GM19452 (cell line): ENCODE measurements at regions not wholly inside any gene's neighbourhood (a gene's known extent, or its start where the extent isn't known, plus 50 kb on each side); places are given as distances from the start of the nearest gene placed in this dataset.
"Not testable (repeated sequence)": the region's sequence is repeated elsewhere in the genome, so short reads cannot be mapped to it uniquely, and the experiment has no call there.

Source experiments
- ATAC-seq: cut with Tn5 transposase; IDR thresholded peaks from one replicate; pipeline ENCODE4 v1.9.1; 2021; ENCODE audit not compliant: unreplicated experiment

DNA sequence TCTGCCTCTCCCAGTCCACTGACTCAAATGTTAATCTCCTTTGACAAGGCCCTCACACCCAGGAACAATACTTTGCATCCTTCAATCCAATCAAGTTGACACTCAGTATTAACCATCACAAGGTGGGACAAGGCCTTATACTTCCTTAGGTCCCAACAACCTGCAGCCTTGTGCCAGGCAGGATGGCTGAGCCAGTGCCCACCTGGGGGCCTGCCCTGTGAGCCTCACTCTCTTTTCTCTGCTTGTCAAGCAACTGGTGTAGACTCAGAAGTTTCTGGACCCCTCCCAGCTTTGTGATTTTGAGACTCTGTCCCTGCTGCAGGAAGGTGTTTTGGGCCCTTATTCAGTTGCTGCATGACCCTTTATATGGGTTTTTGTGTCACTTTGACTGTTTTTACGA lies 310.0 kb upstream of the C1orf174 start:
- no peak for ATAC-seq

DNA sequence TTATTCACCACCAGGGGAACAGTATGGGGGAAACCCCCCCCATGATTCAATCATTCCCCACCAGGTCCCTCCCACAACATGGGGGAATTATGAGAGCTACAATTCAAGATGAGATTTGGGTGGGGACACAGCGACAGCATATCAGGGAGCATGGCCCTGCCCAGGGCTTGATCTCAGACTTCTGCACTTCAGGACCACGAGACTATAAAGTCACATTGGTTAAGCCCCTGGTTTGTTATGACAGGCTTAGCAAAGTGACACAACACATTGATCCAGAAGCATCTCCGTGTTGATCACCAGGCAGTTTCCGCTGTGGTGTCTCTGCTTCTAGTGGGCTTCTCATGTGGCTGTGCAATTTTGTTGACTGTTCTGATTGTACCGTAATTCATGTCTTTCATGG lies 312.7 kb upstream of the C1orf174 start:
- no peak for ATAC-seq

DNA sequence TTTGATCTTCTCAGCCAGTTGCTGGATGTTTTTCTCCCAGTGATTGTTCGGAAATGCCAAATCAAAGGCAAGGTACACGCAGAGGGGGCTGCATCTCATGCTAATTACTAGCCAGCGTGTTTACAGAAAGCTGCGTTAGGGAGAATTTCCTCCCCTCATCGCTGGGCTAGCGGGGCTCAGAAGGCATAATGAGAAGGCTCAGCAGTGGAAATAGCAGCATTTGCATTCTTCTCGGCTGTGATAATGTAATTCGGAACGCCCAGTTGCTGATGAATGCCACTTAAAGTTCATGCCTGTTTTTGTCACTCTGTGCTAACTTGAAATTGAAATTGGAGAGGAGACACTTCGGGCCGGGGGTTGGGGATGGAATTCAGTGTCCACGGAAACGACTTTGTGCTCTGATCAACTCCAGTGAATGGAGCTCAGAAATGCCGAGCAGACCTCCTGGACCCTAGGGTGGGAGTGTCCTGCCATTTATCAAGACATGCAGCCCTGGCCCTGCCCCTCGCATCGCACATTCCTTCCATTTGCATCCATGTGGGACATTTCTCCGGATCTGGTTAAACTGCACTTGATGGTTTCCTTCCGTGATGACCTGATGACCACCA lies 313.4 kb upstream of the C1orf174 start:
- no peak for ATAC-seq

DNA sequence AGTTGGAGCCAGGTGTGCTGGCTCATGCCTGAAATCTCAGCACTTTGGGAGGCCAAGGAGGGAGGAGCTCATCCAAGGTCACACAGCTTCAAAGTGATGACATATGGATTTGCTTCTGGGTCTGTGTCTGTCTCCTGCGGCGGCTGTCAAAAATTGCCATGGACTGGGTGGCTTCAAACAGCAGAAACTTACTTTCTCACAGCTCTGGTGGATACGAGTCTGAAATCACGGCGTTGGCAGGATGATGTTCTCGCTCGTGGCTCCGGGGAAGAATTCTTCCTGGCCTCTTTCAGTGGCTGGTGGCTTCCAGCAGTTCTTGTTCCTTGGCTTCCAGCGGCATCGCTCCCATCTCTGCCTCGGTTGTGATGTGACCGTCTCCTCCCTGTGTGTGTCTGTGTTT lies 314.8 kb upstream of the C1orf174 start:
- no peak for ATAC-seq

DNA sequence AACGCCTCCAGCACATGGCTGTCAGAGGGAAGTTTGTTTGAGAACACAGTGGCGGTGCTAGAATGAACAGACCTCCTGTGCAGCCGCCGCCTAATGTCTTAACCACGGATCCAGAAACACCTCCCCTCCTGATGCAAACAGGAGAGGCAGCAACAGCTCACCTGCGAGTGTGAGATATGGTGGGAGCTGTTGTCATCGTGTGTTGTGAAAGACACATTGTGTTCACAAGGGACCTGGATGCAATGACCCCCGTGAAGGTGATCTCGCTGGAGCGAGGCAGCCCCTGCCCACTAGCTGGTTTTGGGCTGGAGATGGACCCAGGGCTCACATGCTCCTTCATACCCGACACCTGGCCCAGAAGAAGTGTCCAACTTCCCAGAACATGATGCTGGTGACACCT lies 315.3 kb upstream of the C1orf174 start:
- no peak for ATAC-seq

DNA sequence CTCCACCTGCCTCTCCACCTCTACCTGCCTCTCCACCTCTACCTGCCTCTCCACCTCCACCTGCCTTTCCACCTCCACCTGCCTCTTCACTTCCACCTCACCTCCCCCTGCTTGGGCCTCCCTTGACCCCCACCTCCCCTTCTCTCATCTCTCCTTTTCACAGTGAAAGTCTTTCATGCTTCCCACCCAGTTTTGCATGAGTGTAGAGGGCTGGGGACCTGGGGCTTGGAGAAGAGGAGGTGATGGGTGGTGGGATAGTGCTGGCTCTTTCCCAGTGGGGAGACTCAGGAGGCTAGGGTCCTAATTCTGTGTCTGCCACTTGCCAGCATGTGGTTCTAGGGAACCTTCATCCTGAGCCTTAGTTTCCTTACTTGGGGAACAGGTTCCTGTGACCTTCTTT lies 316.2 kb upstream of the C1orf174 start:
- no peak for ATAC-seq

DNA sequence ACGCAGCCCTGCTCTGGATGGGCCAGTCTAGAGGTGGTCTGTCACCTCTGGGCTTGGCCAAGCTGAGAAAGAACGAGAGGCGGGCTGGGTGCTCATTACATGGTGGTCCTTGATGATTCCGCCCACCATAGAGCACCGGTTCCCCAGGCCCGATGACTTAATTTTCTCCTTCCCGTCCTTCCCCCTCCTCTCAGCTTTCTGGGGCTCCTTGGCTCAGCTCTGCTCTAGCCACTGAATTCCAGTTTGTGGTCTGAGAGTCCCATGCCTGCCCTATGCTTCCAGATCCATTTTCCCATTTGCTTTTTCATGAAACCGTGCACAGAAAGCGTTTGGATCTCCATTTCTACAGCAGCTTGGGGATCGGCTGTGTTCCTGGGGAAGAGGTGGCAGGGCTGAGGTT lies 318.5 kb upstream of the C1orf174 start:
- no peak for ATAC-seq

DNA sequence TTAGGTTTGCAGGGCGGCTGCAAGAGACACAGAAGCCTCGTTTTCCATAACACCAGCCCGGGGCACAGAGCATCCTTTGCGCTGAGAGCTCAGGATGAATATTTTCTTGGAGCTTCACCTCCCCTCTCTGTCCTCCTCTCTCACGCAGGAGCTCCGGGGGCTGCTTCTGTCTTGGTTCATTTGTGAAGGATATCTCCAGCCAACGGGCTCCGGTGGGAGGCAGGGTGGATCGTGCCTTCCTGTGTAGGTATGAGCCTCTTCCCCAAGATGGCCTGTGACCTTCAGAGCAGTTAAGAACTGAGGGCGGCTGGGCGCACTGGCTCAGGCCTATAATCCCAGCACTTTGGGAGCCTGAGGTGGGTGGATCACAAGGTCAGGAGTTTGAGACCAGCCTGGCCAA lies 319.0 kb upstream of the C1orf174 start:
- no peak for ATAC-seq

DNA sequence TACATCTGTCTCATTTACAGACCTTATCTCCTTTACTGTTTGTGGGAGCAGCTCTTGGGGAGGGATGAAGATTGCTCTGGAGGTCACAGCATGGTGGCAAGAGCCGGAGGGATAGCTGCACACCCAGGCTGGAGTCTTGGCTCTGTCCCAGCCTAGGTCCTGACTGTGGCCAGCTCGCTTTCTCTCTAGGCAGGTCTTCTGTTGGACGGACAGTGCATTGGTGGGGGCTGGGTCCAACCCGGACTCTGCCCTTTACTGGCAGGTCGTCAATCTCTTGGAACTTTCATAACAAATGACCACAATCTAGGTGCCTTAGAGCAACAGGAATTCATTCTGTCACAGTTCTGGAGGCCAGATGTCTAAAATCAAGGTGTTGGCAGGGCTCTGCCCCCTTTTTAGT lies 319.8 kb upstream of the C1orf174 start:
- no peak for ATAC-seq

DNA sequence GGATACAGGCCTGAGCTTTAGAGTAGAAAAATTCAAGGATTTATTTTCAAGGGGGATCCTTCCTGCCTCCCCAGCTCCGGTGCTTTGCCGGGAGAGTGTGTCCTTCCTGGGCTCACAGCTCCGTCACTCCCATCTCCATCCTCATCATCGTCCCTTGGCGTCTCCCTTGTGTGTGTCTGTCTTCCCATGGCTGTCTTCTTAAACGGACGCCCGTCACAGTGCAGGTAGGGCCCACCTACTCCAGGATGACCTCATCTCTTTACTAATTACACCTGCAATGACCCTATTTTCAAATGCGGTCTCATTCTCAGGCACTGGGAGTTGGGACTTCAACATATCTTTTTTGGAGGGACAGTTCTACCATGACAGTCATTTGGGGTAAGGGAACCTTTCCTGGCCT lies 320.3 kb upstream of the C1orf174 start:
- ATAC-seq: no peak

DNA sequence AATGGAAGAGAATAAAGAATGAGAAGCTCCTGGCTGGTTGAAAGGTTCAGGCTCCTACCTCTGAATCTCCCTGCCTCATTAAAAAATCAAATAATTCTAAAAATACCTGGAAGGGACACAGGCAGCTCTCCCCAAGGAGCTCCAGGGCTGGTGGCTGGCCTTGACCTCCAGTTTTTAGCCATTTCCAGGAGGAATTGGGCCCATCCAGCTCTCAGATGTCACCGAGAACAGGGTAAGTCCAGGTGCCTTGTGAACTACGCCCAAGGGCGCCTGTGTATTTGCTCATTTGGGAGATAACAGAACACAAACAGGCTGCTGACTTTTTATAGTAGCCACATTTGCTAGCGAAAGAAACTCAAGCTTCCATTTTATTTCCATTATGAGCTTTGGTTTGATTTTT lies 321.0 kb upstream of the C1orf174 start:
- ATAC-seq: no peak

DNA sequence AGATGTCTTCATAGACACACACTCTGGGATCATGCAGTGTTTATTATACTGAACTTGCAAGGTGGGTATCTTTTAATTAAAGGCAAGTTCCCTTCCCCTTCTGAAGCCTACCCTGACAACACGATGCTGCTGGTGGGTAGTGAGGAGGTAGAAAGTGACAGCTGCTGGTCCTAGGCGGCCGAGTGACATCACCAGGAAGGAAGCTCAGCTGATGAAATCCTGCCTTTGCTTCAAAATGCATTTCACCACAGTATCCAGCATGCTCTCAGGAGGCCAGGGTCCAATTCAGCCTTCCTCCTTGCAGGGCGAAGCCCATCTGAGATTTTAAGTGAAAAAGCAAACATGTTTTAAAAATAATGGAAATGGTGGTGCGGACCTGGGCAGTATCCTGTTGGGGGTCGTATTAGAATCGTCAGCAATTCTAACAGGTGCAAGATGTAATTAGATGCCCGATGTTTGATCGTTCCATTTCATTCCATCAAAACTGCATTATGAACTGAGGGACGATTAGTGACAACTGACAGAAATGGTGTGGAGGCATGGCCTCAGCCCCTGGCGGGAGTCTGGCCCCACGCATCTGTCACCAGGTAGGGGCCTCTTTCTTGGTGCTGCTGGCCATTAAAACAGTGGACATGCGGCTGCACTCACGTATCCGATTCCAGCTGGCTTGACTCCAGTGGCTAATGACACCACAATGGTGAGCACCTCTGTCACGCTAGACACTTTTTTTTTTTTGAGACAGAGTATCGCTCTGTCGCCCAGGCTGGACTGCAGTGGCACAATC lies 324.8 kb upstream of the C1orf174 start:
- no peak for ATAC-seq

DNA sequence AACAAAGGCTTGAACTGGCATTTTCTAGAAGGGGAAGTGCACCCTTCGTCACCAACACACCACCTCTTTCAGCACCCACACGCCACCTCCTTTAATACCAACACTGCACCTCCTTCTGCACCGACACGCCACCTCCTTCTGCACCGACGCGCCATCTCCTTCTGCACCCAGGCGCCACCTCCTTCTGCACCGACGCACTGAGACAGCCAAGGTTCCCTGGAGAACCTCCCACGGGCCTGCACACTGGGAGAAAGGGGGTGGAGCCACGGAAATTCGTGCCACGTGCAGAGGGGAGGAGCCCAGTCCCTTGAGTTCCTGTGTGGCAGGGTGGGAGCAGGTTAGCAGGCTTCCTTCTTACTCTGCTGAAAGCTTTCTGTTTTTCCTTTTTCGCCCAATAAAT lies 327.9 kb upstream of the C1orf174 start:
- ATAC-seq: no peak

DNA sequence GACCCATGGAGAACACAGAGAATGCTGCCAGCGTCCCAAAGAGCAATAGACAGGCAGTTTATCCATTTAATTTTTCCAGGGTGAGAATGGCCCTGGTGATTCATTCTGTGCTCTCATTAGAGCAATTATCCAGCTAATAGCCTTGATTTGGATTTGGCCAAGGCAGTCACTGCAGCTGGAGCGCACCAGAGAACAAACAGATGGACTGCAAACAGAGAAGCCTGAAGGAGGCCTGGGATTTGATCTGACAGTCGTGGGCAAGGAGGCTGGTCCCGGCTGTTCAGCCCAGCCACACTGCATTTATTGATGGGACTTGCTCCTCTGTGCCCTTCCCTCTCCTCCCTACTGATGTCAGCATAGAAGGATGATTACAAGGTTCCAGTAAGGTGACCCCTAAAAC lies 353.9 kb upstream of the C1orf174 start:
- no peak for ATAC-seq

DNA sequence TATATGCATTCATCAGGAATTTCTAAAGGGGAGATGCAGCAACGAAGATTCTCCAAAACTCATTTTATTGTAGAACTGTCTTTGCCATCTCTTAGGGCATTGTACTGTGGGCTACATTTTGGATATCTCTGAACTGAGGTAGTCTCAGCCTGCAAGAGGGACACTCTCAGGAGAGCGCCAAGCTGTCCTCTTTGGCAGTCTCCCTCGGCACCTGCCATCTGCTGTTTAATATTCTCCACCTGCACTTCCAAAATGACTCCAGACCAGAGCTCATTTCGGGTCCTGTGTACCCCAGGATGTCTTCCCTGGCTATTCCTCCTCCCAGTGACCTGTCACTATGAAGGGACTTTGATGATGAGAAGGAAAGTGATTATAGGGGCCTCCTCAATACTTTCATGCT lies 356.3 kb upstream of the C1orf174 start:
- no peak for ATAC-seq

DNA sequence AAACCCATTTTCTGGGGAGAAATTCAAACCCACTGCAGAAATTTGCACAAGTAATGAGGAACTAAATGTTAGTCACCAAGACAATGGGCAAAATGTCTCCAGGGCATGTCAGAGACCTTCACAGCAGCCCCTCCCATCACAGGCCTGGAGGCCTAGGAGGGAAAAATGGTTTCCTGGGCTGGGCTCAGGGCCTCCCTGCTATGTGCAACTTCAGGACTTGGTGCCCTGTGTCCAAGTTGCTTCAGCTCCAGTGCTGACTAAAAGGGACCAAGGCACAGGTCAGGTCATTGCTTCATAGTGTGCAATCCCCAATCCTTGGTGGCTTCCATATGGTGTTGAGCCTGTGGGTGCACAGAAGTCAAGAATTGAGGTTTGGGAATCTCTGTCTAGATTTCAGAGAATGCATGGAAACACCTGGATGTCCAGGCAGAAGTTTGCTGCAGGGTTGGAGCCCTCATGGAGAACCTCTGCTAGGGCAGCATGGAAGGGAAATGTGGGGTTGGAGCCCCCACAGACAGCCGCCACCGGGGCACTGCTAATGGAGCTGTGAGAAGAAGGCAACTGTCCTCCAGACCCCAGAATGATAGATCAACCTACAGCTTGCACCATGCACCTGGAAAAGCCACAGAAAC lies 358.2 kb upstream of the C1orf174 start:
- not testable (repeated sequence) for ATAC-seq

DNA sequence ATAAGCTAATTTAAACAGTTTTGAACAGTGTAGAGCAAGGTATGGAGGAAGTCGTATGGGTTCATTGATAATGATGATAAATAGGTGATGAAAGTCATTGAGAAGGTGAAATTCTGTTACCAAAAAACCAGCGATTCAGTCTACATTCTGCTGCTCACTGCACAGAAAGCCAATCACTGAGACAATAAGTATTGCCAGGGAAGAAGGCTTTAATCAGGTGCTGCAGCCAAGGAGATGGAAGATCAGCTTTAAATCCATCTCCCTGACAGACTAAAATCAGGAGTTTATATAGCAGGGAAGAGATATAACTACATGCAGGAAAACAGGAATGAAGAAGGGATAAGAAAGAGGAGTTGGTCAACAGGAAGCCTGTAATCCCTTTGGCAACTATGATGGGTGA lies 361.3 kb upstream of the C1orf174 start:
- no peak for ATAC-seq

DNA sequence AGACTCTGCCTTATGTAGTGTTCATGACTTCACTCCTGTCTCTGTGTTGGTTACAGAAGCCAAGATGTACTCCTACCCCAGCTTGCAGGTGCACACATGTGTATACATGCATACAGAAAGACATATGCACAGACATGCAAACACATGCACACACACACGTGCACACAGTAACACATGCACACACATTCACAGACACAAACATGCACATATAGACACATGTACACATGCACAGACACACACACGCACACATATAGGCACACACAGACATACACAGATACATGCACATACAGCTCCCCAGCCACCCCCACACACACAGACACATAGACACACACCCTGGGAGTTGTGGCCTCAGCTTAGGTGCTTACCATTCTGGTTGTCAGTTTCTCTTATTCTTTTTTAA lies 362.6 kb upstream of the C1orf174 start:
- no peak for ATAC-seq

DNA sequence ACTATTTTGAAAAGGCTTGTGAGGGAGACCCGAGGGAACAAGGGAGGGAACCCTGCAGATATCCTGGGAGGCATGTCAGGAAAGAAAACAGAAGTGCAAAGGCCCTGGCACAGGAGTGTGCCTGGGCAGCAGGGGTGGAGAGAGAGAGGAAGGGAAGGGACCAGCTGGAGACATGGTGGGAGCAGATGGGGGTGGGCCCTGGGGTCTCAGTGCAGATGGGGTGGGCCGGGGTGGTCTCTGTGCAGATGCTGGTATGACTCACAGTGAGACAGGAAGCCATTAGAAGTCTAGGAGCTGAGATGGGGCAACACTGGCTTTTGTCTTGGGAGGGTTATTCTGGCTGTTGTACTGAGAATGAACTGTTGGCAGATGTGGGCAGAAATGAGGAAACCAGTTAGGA lies 363.6 kb upstream of the C1orf174 start:
- no peak for ATAC-seq

DNA sequence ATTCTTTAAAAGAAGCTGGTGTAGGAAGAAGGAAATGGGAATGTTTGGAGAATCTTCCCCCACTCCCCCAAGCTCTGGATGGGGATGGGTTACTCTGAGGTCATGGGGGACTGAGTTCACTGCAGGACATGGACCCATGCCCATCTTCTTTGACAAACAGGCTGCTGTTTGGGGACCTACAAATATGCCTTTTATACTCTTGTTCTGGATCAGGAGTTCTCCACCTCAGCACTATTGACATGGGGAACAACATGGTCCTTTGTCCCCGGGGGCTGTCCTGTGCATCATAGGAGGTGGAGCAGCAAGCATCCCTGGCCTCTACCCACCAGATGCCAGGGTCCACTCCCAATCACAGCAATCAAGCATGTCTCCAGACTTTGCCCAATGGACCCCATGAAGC lies 365.8 kb upstream of the C1orf174 start:
- ATAC-seq: no peak

DNA sequence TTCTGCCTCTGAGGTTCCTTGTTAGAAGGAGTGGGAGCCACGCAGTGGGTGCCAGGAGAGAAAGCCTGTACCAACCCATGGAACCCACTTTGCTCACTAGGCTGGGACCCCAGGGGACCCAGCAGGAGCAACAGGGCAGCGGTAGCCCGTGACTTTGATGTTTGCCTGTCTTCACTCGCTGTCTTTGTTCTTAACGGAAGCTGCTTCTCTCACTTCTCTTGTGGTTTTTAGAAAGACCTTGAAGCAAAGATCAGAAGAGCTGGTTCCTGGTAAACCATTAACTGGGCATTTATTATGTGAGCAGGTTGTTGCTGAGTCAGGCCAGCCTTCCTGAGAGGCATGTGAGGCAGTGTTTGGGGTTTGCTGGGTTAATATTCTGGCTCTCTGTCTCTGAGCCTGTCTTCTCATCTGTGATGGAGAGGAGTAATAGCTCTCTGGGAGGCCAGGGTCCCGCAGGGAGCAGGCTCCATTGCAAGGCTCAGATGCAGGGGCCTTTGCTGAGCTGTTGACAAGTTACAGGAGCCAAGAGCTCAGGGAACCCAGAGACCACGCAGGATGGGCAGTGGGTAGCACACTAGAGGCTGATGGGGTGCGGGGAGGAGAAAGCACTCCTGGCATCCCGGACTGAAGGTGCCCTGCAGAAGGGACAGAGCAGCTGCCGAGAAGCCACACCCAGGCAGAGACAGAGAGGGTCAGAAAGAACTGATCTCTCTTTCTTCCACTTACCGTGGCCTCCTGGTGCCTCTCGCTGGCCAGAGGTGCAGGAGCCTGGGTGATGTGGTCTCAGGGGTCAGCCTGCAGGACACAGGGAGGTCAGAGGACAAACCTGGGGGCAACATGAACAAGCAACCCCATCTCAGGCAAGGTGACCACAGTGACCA lies 367.5 kb upstream of the C1orf174 start:
- peak; percentile 96 for ATAC-seq
